ENCODE measurements at regions not wholly inside any gene's neighbourhood (a gene's known extent, or its start where the extent isn't known, plus 50 kb on each side); places are given as distances from the start of the nearest gene placed in this dataset.

DNA sequence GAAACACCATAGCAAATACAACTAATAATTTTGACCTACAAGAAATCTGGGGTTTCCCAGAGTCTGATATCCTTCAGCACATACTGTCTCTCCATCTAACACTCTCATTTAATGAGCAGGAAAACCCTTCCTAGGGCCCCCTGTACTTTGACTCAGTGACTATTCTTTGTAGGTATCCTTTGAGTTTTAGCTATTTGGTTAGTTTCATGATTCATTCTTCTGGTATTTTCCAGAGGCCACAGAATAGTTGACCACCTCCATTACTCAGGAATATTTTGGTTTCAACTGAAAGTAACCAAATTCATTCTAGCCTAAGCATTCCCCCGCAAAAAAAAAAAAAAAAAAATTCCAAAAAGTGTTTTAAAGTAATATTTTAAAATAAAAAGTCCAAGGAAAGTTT is 140.0 kb downstream of the IDS start:
- H3K27me3 ChIP-seq (replicated peaks in 1 of 7) = peaks cover 0 to 6% (median 0%) of the 10 kb centered on the region in 7 donors
- 56 to 90% (median 75%) methylated on average over 1 of the region's 1 CpG for WGBS, 5 donors
- no peak overlapping the region for H3K4me3 ChIP-seq
- no peaks in the 10 kb centered on the region for H3K36me3 ChIP-seq
- intact Hi-C loops (cut with DNase I; ENCODE audit: low total_unique reads) = no loop called here
- TF ChIP-seq POLR2A (IDR thresholded peaks at IDR 0.05) (no peak), POLR2AphosphoS5 (IDR thresholded peaks at IDR 0.05) (no peak)
- TF ChIP-seq, protein P1, sequence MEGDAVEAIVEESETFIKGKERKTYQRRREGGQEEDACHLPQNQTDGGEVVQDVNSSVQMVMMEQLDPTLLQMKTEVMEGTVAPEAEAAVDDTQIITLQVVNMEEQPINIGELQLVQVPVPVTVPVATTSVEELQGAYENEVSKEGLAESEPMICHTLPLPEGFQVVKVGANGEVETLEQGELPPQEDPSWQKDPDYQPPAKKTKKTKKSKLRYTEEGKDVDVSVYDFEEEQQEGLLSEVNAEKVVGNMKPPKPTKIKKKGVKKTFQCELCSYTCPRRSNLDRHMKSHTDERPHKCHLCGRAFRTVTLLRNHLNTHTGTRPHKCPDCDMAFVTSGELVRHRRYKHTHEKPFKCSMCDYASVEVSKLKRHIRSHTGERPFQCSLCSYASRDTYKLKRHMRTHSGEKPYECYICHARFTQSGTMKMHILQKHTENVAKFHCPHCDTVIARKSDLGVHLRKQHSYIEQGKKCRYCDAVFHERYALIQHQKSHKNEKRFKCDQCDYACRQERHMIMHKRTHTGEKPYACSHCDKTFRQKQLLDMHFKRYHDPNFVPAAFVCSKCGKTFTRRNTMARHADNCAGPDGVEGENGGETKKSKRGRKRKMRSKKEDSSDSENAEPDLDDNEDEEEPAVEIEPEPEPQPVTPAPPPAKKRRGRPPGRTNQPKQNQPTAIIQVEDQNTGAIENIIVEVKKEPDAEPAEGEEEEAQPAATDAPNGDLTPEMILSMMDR (IDR thresholded peaks at IDR 0.05 in 8 of 11, conservative IDR thresholded peaks at IDR 0.05 in 3 of 11) = no peak
- no peak overlapping the region for H3K27ac ChIP-seq
- no peaks in the 10 kb centered on the region for H3K4me1 ChIP-seq
- DNase-seq = no peak
- no peaks in the 10 kb centered on the region for H3K9me3 ChIP-seq

DNA sequence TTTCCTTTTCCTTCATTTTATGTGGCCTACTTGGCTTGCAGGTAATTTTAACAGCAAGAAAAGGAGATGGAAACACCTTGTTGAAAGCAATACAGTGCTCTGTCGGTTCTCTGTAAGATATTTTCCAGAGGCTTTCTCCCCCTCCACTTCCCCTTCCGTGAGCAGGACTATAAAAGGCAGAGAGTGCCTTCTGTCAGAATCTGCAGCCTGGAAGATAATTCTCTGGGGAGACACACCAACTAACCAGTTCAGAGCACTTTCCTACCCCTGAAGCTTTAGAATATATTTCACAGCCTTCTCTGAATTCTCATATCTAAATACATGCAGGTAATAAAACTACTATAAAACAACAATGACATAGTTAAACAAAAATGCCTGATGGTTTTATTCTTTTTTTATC is 141.1 kb downstream of the IDS start:
- H3K4me1 ChIP-seq = no peaks in the 10 kb centered on the region
- H3K27ac ChIP-seq = no peak overlapping the region
- TF ChIP-seq, protein P1 (IDR thresholded peaks at IDR 0.05 in 8 of 11, conservative IDR thresholded peaks at IDR 0.05 in 3 of 11) = no peak
- TF ChIP-seq POLR2A (IDR thresholded peaks at IDR 0.05) = no peak
- no peak for TF ChIP-seq POLR2AphosphoS5 (IDR thresholded peaks at IDR 0.05)
- H3K4me3 ChIP-seq = no peak overlapping the region
- no peaks in the 10 kb centered on the region for H3K36me3 ChIP-seq
- DNase-seq = no peak
- whole genome bisulfite sequencing, 5 donors = 4 to 20% (median 13%) methylated on average over 2 of the region's 2 CpGs
- H3K27me3 ChIP-seq (replicated peaks in 1 of 7) = peaks cover 0 to 6% (median 0%) of the 10 kb centered on the region in 7 donors
- intact Hi-C loops (cut with DNase I; ENCODE audit: low total_unique reads) = no loop called here
- H3K9me3 ChIP-seq = peaks cover 0 to 3% (median 0%) of the 10 kb centered on the region in 8 donors

DNA sequence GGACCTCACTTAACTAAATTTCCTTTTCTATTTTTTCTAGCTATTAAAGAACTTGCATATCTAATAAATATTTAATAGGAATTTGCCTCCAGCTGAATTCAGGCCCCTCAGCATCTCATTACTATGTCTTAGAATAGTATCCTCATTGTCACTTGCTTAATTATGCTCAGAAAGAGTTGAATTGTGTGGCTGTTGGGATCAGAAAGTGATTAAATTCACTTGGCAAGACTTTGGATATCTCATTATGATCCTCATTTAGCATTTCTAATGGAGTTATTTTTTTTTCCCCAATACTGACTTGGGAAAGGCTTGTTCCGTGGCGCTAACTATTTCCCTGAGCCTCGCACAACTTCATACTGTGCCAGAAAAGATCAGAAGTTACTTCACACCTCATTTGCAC is 158.8 kb downstream of the IDS start:
- Histone ChIP-seq H3K27me3 (replicated peaks in 1 of 7) (no peaks in the 10 kb centered on the region), H3K4me1 (no peaks in the 10 kb centered on the region), H3K27ac (no peak overlapping the region), H3K9me3 (no peaks in the 10 kb centered on the region), H3K36me3 (no peaks in the 10 kb centered on the region), H3K4me3 (no peak overlapping the region)
- DNase-seq = no peak
- 76 to 93% (median 87%) methylated on average over 3 of the region's 3 CpGs for WGBS, 5 donors
- intact Hi-C loops (cut with DNase I; ENCODE audit: low total_unique reads) = no loop called here
- no peak for TF ChIP-seq POLR2A (IDR thresholded peaks at IDR 0.05)
- no peak for TF ChIP-seq POLR2AphosphoS5 (IDR thresholded peaks at IDR 0.05)
- TF ChIP-seq, protein P1 (IDR thresholded peaks at IDR 0.05 in 8 of 11, conservative IDR thresholded peaks at IDR 0.05 in 3 of 11) = no peak

DNA sequence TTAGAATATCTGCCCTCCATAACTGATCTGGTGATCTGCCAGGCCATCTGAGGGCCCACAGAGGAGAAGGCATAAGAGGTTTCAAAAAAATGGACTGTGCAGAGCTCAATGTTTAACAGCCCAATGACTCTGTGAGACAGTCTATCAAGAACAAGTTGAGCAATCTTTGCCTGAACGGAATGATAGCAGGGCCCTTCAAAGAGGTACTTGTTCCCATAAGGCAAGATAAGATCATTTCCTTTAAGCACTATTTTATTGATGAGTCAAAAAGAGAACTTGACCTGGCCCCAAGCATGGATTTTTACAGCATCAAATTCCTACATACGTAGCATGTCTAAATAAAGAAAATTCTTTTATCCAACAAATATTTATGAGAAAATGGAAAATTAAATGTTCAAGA is 182.8 kb downstream of the IDS start:
- 64 to 84% (median 69%) methylated on average over 2 of the region's 2 CpGs for WGBS, 5 donors
- intact Hi-C loops (cut with DNase I; ENCODE audit: low total_unique reads) = no loop called here
- Histone ChIP-seq H3K27ac (no peak overlapping the region), H3K4me1 (no peaks in the 10 kb centered on the region), H3K4me3 (no peak overlapping the region), H3K36me3 (no peaks in the 10 kb centered on the region), H3K9me3 (no peaks in the 10 kb centered on the region), H3K27me3 (replicated peaks in 1 of 7) (no peaks in the 10 kb centered on the region)
- no peak for TF ChIP-seq POLR2A (IDR thresholded peaks at IDR 0.05)
- TF ChIP-seq, protein P1 (IDR thresholded peaks at IDR 0.05 in 8 of 11, conservative IDR thresholded peaks at IDR 0.05 in 3 of 11) = no peak
- TF ChIP-seq POLR2AphosphoS5 (IDR thresholded peaks at IDR 0.05) = no peak
- no peak for DNase-seq

Data from spleen (tissue), 11 donors.